Smooth muscle cell of the brain vasculature (primary cell): ENCODE measurements at regions not wholly inside any gene's neighbourhood (a gene's known extent, or its start where the extent isn't known, plus 50 kb on each side); places are given as distances from the start of the nearest gene placed in this dataset.
"Not testable (repeated sequence)": the region's sequence is repeated elsewhere in the genome, so short reads cannot be mapped to it uniquely, and the experiment has no call there.

Experiments
- DNase-seq: peaks from one replicate; pipeline ENCODE4 v3.0.0-alpha.2; 2012; ENCODE audit warnings: low read depth, low spot score

GRCh38 chrX:129084291-129084690 lies 439.0 kb downstream of the SMARCA1 start:
- not testable (repeated sequence) for DNase-seq

GRCh38 chrX:129077424-129078170 lies 445.7 kb downstream of the SMARCA1 start:
- DNase-seq = no peak

GRCh38 chrX:129071390-129071789 lies 451.9 kb downstream of the SMARCA1 start:
- no peak for DNase-seq

GRCh38 chrX:129065895-129066294 lies 457.4 kb downstream of the SMARCA1 start:
- DNase-seq = no peak

GRCh38 chrX:129058405-129058804 lies 464.9 kb downstream of the SMARCA1 start:
- no peak for DNase-seq

GRCh38 chrX:129043138-129043537 lies 480.2 kb downstream of the SMARCA1 start:
- DNase-seq = no peak

GRCh38 chrX:129041319-129041718 lies 482.0 kb downstream of the SMARCA1 start:
- no peak for DNase-seq

GRCh38 chrX:129040124-129040523 lies 483.2 kb downstream of the SMARCA1 start:
- DNase-seq = no peak

- DNase-seq = no peak
Observed at GRCh38 chrX:129039176-129039575, 484.1 kb downstream of the SMARCA1 start.

GRCh38 chrX:129037389-129037788 lies 485.9 kb downstream of the SMARCA1 start:
- DNase-seq = no peak

GRCh38 chrX:129035180-129035579 lies 488.1 kb downstream of the SMARCA1 start:
- DNase-seq = no peak

GRCh38 chrX:129034196-129034595 lies 489.1 kb downstream of the SMARCA1 start:
- no peak for DNase-seq

- no peak for DNase-seq
Observed at GRCh38 chrX:129026202-129026601, 497.1 kb downstream of the SMARCA1 start.

GRCh38 chrX:129025376-129025775 lies 497.9 kb downstream of the SMARCA1 start:
- DNase-seq = no peak

GRCh38 chrX:129019412-129019811 lies 503.9 kb downstream of the SMARCA1 start:
- no peak for DNase-seq

- no peak for DNase-seq
Observed at GRCh38 chrX:129015381-129015780, 507.9 kb downstream of the SMARCA1 start.

- no peak for DNase-seq
Observed at GRCh38 chrX:129013574-129013973, 509.7 kb downstream of the SMARCA1 start.

- DNase-seq = no peak
Observed at GRCh38 chrX:129007631-129008030, 515.7 kb downstream of the SMARCA1 start.

- DNase-seq = no peak
Observed at GRCh38 chrX:129006491-129006890, 516.8 kb downstream of the SMARCA1 start.

- DNase-seq = no peak
Observed at GRCh38 chrX:129000797-129001196, 522.5 kb downstream of the SMARCA1 start.

- no peak for DNase-seq
Observed at GRCh38 chrX:129000018-129000417, 523.3 kb downstream of the SMARCA1 start.

- DNase-seq = no peak
Observed at GRCh38 chrX:128992107-128992971, 531.0 kb downstream of the SMARCA1 start.

GRCh38 chrX:128975745-128976144 lies 547.5 kb downstream of the SMARCA1 start:
- DNase-seq = no peak
